IMR-90 (cell line): ENCODE measurements at regions not wholly inside any gene's neighbourhood (a gene's known extent, or its start where the extent isn't known, plus 50 kb on each side); places are given as distances from the start of the nearest gene placed in this dataset.

Experiments
- SMC3 ChIP-seq: fragments of 150-350 bp; IDR thresholded peaks from 2 replicates; pipeline ENCODE4 v1.6.1; 2016; ENCODE audit warnings: low read depth, mild to moderate bottlenecking, antibody characterized with exemption, low read length, moderate library complexity
- TF ChIP-seq, protein P1 (sequence below): conservative IDR thresholded peaks from 2 replicates; pipeline ENCODE4 v1.5.1; 2012; ENCODE audit warnings: mild to moderate bottlenecking, low read depth, low read length, improper control_type of control experiment

DNA sequence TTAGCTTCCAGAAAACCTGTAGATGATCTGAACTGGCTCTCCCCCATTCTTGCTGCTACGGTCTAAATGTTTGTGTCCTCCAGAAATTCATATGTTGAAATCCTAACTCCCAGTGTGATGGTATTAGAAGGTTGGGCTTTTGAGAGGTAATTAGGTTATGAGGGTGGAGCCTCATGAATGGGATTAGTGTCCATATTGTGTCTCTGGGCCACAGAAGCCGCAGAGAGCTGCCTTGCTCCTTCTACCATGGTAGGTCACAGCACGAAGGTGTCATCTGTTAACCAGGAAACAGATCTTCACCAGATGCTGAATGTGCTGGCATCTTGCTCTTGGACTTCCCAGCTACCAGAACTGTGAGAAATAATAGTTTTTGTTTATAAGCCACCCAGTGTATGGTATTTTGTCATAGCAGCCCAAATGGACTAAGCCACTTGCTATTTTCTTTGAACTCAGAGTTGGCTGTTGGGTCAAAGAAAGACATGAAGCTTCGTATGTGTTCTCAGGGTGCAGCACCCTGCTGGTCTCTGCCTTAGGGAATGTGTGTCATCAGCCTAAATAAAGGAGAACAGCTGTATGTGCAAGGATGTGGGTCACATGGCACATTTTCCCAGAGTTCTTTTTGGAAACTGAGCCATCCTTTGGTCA is 317.5 kb upstream of the SLCO3A1 start:
- TF ChIP-seq, protein P1, sequence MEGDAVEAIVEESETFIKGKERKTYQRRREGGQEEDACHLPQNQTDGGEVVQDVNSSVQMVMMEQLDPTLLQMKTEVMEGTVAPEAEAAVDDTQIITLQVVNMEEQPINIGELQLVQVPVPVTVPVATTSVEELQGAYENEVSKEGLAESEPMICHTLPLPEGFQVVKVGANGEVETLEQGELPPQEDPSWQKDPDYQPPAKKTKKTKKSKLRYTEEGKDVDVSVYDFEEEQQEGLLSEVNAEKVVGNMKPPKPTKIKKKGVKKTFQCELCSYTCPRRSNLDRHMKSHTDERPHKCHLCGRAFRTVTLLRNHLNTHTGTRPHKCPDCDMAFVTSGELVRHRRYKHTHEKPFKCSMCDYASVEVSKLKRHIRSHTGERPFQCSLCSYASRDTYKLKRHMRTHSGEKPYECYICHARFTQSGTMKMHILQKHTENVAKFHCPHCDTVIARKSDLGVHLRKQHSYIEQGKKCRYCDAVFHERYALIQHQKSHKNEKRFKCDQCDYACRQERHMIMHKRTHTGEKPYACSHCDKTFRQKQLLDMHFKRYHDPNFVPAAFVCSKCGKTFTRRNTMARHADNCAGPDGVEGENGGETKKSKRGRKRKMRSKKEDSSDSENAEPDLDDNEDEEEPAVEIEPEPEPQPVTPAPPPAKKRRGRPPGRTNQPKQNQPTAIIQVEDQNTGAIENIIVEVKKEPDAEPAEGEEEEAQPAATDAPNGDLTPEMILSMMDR, result no peak
- no peak for TF ChIP-seq SMC3
